ENCODE measurements at regions not wholly inside any gene's neighbourhood (a gene's known extent, or its start where the extent isn't known, plus 50 kb on each side); places are given as distances from the start of the nearest gene placed in this dataset.

GRCh38 chr1:224061436-224061835, 52.5 kb upstream of the FBXO28 start:
- H3K36me3 ChIP-seq (ENCODE audit: low read depth), result no peaks in the 10 kb centered on the region

GRCh38 chr1:224059897-224060427, 53.9 kb upstream of the FBXO28 start:
- ATAC-seq (no peak), DNase-seq (no peak)
- Histone ChIP-seq H3K4me1 (ENCODE audit: low read depth) (peaks cover 3% of the 10 kb centered on the region), H3K4me3 (no peak overlapping the region), H3K36me3 (ENCODE audit: low read depth) (no peaks in the 10 kb centered on the region), H3K9me3 (no peaks in the 10 kb centered on the region)
- intact Hi-C loops (cut with DNase I, micrococcal nuclease), result no loop called here
- no peak for TF ChIP-seq CTCF (IDR thresholded peaks at IDR 0.05)

More at GRCh38 chr1:224061436-224061835, 52.5 kb upstream of the FBXO28 start:
- H3K9me3 ChIP-seq, result no peaks in the 10 kb centered on the region
- peaks cover 3% of the 10 kb centered on the region for H3K4me1 ChIP-seq (ENCODE audit: low read depth)
- DNase-seq (no peak), ATAC-seq (no peak)
- TF ChIP-seq CTCF (IDR thresholded peaks at IDR 0.05), result no peak
- H3K4me3 ChIP-seq, result no peak overlapping the region
- intact Hi-C loops (cut with DNase I, micrococcal nuclease), result no loop called here

GRCh38 chr1:224058303-224058702, 55.6 kb upstream of the FBXO28 start:
- TF ChIP-seq CTCF (IDR thresholded peaks at IDR 0.05), result no peak
- Histone ChIP-seq H3K4me3 (no peak overlapping the region), H3K4me1 (ENCODE audit: low read depth) (peaks cover 3% of the 10 kb centered on the region), H3K36me3 (ENCODE audit: low read depth) (no peaks in the 10 kb centered on the region), H3K9me3 (no peaks in the 10 kb centered on the region)
- intact Hi-C loops (cut with DNase I, micrococcal nuclease), result no loop called here
- ATAC-seq (peak; percentile 51), DNase-seq (no peak)

GRCh38 chr1:224057461-224058199, 56.3 kb upstream of the FBXO28 start:
- H3K36me3 ChIP-seq (ENCODE audit: low read depth), result no peaks in the 10 kb centered on the region
- ATAC-seq, result peak; percentile 81
- no peak for TF ChIP-seq CTCF (IDR thresholded peaks at IDR 0.05)
- H3K9me3 ChIP-seq, result no peaks in the 10 kb centered on the region
- DNase-seq, result no peak
- peaks cover 3% of the 10 kb centered on the region for H3K4me1 ChIP-seq (ENCODE audit: low read depth)
- intact Hi-C loops (cut with DNase I, micrococcal nuclease), result no loop called here
- no peak overlapping the region for H3K4me3 ChIP-seq

GRCh38 chr1:224054611-224055010, 59.3 kb upstream of the FBXO28 start:
- Histone ChIP-seq H3K4me1 (ENCODE audit: low read depth) (peaks cover 3% of the 10 kb centered on the region), H3K4me3 (no peak overlapping the region), H3K9me3 (no peaks in the 10 kb centered on the region), H3K36me3 (ENCODE audit: low read depth) (no peaks in the 10 kb centered on the region)
- no peak for TF ChIP-seq CTCF (IDR thresholded peaks at IDR 0.05)
- intact Hi-C loops (cut with DNase I, micrococcal nuclease), result no loop called here
- ATAC-seq, result no peak
- no peak for DNase-seq
